Hematopoietic multipotent progenitor cell (in vitro differentiated cells): ENCODE measurements at regions not wholly inside any gene's neighbourhood (a gene's known extent, or its start where the extent isn't known, plus 50 kb on each side); places are given as distances from the start of the nearest gene placed in this dataset.
"Not testable (repeated sequence)": the region's sequence is repeated elsewhere in the genome, so short reads cannot be mapped to it uniquely, and the experiment has no call there.

ENCODE experiments used
- DNase-seq, 3 donors: peaks; one replicate each; pipeline ENCODE4 v3.0.0-alpha.2; 2011 to 2015; ENCODE audit warnings: low read depth in 2 of 3, low spot score in 2 of 3

- no peak for DNase-seq
These were observed 50.7 kb upstream of the SYNDIG1 start for GRCh38 chr20:24418731-24419130.

DNA sequence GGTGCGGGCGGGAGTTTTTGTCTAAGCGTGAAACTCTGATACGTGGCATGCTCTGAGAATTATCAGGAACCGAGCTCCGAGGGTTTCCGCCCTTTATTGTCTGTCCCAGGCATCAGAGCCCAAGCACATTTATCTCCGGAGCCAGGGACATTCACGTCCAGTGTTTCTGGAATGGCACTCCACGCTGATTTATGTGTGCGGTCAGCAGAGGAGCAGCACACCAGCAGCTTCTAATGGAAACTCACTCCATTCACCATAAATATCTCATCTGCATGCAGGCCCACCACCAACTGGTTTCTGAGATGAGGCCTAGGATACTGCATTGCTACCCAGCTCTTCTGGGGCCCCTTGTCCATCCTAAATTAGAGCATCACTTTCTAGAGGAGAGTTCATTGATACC, 51.9 kb upstream of the SYNDIG1 start:
- no peak for DNase-seq

GRCh38 chr20:24415444-24415843, 54.0 kb upstream of the SYNDIG1 start:
- not testable (repeated sequence) for DNase-seq

- DNase-seq, result no peak
These were observed 57.6 kb upstream of the SYNDIG1 start for GRCh38 chr20:24411834-24412216.

GRCh38 chr20:24411003-24411833, 58.2 kb upstream of the SYNDIG1 start:
- DNase-seq, result no peak

DNA sequence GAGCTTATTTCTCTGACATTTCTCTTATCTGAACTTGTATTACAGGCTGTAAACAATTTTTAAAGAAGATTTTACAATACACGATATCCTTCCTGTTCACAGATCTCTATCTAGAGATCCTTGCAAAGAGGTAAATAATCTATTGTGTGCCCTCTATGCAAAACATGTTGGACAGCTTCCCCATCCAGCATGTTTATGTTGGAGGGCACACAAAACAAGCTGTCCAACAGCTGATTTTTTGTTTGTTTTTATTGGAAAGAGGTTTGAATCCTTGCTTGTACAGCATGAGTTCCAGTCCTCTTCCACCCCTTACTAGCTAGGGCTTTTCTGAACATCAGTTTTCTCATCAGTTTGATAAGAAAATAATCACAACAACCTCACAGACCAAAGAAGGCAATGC, 62.3 kb upstream of the SYNDIG1 start:
- no peak for DNase-seq

GRCh38 chr20:24406750-24407149, 62.7 kb upstream of the SYNDIG1 start:
- no peak for DNase-seq

DNA sequence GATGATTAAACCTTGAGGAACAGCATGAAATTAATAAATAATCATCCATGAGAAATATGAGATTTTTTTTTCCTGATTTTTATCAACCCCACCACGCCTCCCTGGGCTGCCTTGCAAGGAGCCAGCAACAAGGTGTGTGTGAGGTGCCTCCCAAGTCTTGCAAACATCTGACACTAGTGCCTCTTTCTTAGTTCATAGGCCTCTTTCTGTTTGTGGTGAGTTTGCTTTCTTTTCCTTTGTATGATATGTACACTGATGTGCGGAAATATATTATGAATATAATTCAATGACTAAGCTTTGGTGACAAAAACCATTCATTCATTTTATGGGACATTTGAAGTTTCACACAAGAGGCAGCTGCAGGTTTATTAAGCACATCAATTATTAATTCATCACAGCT, 63.2 kb upstream of the SYNDIG1 start:
- no peak for DNase-seq

DNA sequence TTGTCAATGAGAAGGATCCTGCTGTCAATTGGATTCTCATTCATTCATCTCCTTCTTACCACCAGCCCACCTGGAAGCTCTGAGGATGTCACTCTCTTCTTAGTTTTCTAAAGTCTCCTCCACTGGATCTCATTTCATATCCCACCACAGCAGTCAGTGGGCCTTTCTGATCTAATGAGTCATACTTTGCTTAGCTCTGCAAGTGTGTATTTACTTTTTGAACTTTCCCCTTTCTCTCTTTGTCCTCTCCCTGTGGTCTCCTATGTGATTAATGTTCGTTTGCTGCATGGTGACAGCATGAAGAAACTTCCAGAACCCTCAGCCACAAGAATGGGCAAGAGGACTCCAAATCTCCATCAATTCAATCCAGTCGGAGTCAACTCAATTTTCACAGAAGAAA, 63.6 kb upstream of the SYNDIG1 start:
- DNase-seq, result no peak

DNA sequence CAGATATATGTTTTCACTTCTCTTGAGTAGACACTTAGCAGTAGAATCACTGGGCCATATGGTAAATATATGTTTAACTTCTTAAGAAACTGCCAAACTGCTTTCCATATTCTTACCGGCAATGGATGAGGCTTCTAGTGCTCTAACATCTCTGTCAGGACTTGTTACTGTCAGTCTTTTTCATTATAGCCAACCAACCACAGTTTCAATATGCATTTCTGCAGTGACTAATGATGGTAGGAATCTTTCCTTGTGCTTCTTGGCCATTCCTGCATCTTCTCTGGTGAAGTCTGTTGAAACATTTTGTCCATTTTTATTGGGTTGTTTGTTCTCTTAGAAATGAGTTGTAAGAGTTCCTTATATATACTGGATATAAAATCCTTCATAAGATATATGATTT, 66.0 kb upstream of the SYNDIG1 start:
- no peak for DNase-seq

DNA sequence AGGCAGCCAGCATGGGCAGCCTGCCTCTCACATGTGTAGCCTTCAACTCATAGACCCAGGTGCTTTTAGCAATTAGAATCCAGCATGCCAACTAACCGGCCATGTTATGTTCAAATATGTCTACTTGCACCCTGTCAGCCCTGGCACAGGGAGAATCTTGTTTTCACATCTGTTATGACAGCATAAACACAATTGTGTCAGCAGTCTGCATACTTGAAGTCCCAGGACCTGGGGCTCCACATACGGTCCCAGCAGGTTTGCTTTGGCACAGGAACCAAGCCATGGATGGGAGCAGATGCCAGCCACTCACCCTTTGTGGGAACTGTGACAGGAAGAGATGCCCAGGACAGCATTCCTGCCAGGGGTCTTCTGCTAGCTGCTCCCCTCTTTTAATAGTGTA, 67.2 kb upstream of the SYNDIG1 start:
- DNase-seq, result no peak

DNA sequence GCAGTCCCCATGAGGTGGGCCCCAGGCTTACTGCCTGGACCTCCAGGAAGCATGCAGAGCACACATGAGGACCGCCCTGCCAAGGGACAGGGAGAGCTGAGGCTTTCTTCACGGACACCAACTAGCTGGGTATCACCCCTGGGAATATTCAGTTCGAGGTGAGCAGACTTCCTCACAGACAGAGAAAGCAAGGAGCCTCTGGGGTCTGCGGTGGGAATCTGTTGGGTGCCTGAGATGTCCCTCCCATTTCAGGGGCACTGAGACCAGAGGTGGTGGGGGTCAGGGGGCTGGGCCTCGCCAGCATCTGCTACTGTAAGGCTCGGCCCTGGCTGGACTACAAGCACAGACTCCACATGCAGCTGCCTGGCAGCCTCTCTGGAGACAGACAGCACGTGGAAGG, 74.3 kb upstream of the SYNDIG1 start:
- no peak for DNase-seq

DNA sequence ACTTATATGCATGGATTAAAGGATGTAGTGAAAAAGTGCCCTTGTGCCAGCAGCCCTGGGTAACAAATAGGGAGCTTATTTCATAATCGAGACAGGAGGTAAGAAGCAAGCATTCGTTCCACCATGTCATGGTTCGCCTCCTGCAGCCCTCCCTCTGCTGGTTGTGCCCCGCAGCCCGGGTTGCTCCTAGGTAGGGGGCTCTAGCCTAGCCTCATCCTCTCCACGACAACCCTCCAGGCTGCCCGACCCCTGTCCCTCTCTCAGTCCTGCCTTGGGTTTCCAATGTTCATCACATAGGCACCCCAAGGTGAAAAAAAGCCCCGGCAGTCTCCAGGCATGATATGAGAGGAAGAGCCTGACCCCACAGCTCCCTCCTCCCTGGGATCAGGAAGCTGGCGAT, 75.5 kb upstream of the SYNDIG1 start:
- no peak for DNase-seq

DNA sequence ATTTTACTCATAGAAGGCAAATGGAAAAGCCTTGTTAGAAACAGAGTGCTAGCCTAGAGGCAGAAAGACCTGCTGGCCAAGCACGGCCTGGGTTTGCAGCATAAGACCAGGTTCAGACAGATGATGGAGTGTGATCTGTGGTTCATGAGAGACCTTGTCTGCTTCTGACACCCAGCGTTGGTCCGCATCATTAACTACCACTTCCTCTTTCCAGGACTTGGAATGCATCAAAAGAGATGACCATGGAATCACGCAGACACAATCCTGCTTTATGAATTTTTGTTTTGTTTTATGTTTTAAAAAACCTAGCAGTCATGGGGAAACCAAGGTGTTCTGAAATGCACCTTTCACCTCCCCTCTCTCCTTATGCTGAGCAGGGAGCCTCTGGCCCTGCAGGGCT, 76.8 kb upstream of the SYNDIG1 start:
- DNase-seq, result no peak

DNA sequence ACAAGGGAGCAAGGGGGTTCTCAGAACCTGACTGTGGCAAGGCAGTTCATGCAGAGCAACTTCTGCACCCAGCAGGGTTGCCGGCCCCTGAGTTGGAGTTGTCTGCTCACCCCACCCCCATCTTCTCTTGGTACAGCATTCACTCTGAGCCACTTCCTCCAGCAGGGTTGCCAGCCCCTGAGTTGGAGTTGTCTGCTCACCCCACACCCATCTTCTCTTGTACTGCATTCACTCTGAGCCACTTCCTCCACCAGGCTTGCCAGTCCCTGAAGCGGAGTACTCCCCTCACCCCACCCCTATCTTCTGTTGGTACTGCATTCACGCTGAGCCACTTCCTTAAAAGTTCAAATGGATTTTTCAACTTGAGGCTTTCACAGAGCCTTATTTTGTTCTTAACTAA, 79.7 kb upstream of the SYNDIG1 start:
- peak in 2 of 3 donors; percentile 75 to 90 for DNase-seq

DNA sequence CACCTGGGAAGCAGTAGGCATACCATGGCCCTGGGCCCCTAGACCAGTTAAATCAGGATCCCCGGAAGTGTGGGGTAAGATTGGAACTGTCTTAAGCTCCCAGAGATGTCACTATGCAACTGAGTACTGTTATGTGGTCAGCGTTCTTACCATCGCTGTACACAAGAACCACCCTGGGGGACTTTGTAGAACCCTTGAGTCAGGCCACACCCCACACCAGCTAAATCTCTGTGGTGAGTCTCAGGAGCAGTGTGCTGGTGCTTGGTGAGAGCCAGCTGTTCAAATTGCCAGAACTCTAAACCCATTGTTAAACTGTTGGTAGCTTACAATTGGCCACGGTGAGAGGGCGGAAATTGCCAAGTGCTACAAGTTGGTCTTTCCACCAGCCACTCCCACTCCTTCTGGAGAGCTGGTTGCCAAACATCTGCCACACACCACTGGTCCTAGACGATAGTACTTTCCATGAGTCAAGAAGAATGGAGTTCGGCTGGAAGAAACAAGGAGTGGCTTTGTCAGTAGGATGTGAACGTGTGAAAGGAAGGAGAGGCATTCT, 80.5 kb upstream of the SYNDIG1 start:
- DNase-seq, result peak in 1 of 3 donors; percentile 10

- DNase-seq, result no peak
These were observed 83.9 kb upstream of the SYNDIG1 start for GRCh38 chr20:24385547-24385946.

- DNase-seq, result no peak
These were observed 84.6 kb upstream of the SYNDIG1 start for GRCh38 chr20:24384865-24385264.

DNA sequence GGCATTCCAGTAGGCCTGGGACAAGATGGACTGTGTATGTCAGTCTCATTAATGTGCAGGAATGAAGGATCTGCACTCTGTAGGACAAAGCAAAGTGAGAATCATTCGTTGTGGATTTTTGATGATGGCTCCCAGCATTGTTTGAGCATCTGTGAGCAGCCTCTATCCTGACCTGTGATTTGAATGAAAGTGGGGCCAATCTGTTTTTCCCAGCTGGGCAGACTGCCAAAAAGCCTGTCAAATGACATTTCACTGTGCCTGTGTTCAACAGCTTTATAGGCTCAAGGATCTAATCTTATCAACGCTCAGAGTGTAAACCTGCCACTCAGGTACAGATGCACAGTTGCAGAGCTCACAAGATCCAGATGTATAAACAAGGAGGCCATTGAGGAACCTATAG, 86.7 kb upstream of the SYNDIG1 start:
- peak in 1 of 3 donors; percentile 11 for DNase-seq

- DNase-seq, result peak in 2 of 3 donors; percentile 49 to 64
These were observed 87.1 kb upstream of the SYNDIG1 start for GRCh38 chr20:24382331-24382730.

DNA sequence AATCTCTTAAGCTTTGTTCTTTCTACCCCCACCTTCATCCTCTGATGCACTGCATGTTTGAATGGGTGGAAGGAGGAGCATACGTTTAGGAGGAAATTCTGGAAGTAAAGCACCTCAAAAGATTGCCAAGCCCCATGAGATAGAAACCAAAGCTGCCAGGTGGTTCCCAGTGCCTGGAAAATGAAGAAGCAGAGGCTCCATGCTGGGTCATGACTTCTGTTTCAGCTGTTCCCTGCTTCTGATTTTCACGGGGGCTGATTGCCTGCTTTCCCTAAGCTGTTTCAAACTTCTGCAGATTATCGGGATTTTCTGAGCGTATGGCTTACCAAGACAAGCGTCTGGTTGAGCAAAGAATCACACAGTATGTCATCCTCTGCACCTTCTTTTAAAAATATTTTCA, 87.5 kb upstream of the SYNDIG1 start:
- DNase-seq, result no peak

DNA sequence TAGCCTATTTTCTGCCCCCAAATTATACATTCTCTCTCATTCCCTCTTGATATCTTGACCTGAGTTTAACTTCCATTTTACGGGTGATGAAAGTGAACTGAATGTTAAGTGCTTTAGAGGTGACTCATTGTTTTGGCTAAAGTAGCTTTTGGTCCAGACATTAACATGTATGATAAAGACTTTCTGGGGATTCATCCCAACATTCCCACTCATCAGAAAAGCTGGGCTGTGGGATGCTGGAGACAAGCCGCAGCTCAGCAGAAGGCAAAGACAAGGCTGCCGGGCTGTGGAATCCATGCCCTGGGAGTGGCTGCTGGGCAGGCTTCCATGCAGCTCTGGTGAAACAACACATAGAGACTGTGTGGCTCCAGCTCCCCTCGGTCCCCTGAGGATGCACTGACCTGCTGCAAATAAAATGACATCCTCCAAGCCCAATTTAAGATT, 89.9 kb upstream of the SYNDIG1 start:
- DNase-seq, result no peak
